HepG2 (cell line): ENCODE measurements at regions not wholly inside any gene's neighbourhood (a gene's known extent, or its start where the extent isn't known, plus 50 kb on each side); places are given as distances from the start of the nearest gene placed in this dataset.

Source experiments
- ATAC-seq: fragments of 200-7000 bp; cut with Tn5 transposase; 3 replicates; pipeline ENCODE4 v1.9.1; 2020; ENCODE audit warnings: mild to moderate bottlenecking, moderate library complexity
- BruUV-seq: library from RNA; stranded (reverse); fragments of 400-500 nt; replicated peaks from 2 replicates; lab custom pipeline; 2021; lab: Mats Ljungman, UMichigan
- CTCF ChIA-PET: fragments of 300-600 bp; formaldehyde crosslinking; extraction: SDS; loops from one replicate; lab custom pipeline; 2021; ENCODE audit warnings: low total read pairs, inconsistent platforms, low intra/inter-chr PET ratio; lab: Yijun Ruan, JAX
- POLR2A ChIA-PET: fragments of 350-600 bp; sonication (Branson Sonifier 250); formaldehyde crosslinking; loops from one replicate; lab custom pipeline; 2020; ENCODE audit warnings: antibody characterized with exemption, inconsistent platforms; lab: Yijun Ruan, JAX
- DNase-seq: peaks from one replicate; pipeline ENCODE4 v3.0.0-alpha.2; 2015; ENCODE audit warnings: low spot score
- FAIRE-seq: peaks from 3 replicates; lab custom pipeline; 2011; peaks lifted over from hg19 to GRCh38; lab: Jason Lieb, UNC
- H2AFZ ChIP-seq: one replicate; pipeline ENCODE4 v1.6.1; 2011; ENCODE audit warnings: low read length, inconsistent platforms
- H3K27ac ChIP-seq: fragments of 300-600 bp; 3 replicates; pipeline ENCODE4 v1.8.0; 2011; ENCODE audit warnings: mixed run types, mild to moderate bottlenecking, mixed read lengths, low read length, inconsistent platforms; ENCODE audit not compliant: insufficient read depth; ENCODE audit errors: extremely low read length
- H3K27me3 ChIP-seq, 2 experiments: fragments of 200-600 bp in 1 of 2; 2 replicates in 1 of 2; 3 replicates in 1 of 2; pipeline versions ENCODE4 v1.6.0 to v1.8.0; 2011; ENCODE audit warnings: low read length in 2 of 2, mild to moderate bottlenecking in 2 of 2, moderate library complexity in 2 of 2, inconsistent platforms in 1 of 2; ENCODE audit not compliant: insufficient read depth in 2 of 2, control insufficient read depth in 1 of 2
- H3K36me3 ChIP-seq, 2 experiments: fragments of 200-600 bp in 1 of 2; replicated peaks in 1 of 2; 2 replicates in 1 of 2; 3 replicates in 1 of 2; pipeline versions ENCODE4 v1.5.1 to v1.8.0; 2011; ENCODE audit warnings: low read length in 2 of 2, inconsistent platforms in 1 of 2; ENCODE audit not compliant: insufficient read depth in 2 of 2, control insufficient read depth in 1 of 2
- H3K4me1 ChIP-seq: 2 replicates; pipeline ENCODE4 v1.5.1; 2012; ENCODE audit warnings: low read length, inconsistent platforms; ENCODE audit not compliant: insufficient read depth
- H3K4me2 ChIP-seq: 2 replicates; pipeline ENCODE4 v1.6.0; 2011; ENCODE audit warnings: low read depth, low read length, inconsistent platforms
- H3K4me3 ChIP-seq, 3 experiments: fragments of 200-600 bp in 1 of 3; sonication (generic), shearing (Covaris generic) in 1 of 3; replicated peaks in 1 of 3; 2 replicates each; pipeline ENCODE4 v1.5.1; 2011 to 2016; ENCODE audit warnings: low read length in 3 of 3, inconsistent platforms in 2 of 3, low read depth in 2 of 3, mild to moderate bottlenecking in 2 of 3, control low read depth in 1 of 3, mixed read lengths in 1 of 3; ENCODE audit not compliant: insufficient read depth in 1 of 3
- H3K79me2 ChIP-seq: one replicate; pipeline ENCODE4 v1.6.1; 2011; ENCODE audit warnings: low read length, inconsistent platforms; ENCODE audit not compliant: insufficient read depth
- H3K9ac ChIP-seq: 2 replicates; pipeline ENCODE4 v1.6.0; 2011; ENCODE audit warnings: mild to moderate bottlenecking, low read depth, low read length, inconsistent platforms; ENCODE audit not compliant: insufficient read depth
- H3K9me3 ChIP-seq: 2 replicates; pipeline ENCODE4 v1.5.1; 2012; ENCODE audit warnings: mild to moderate bottlenecking, low read length
- H4K20me1 ChIP-seq: 2 replicates; pipeline ENCODE4 v1.6.0; 2011; ENCODE audit warnings: inconsistent platforms, mild to moderate bottlenecking, low read length, moderate library complexity; ENCODE audit not compliant: insufficient read depth
- AHR ChIP-seq: IDR thresholded peaks from 2 replicates; pipeline ENCODE4 v1.6.1; 2018; ENCODE audit warnings: missing genetic modification reagents, missing compliant biosample characterization
- ATF1 ChIP-seq: IDR thresholded peaks from 2 replicates; pipeline ENCODE4 v1.6.1; 2016; ENCODE audit warnings: mild to moderate bottlenecking, control low read depth
- CSRNP2 ChIP-seq: sonication (generic); formaldehyde crosslinking; conservative IDR thresholded peaks from 2 replicates; pipeline ENCODE4 v1.8.0; 2022; ENCODE audit warnings: low read depth, missing genetic modification reagents
- ETV6 ChIP-seq: sonication (generic); formaldehyde crosslinking; conservative IDR thresholded peaks from 2 replicates; pipeline ENCODE4 v1.4.0; 2020; ENCODE audit warnings: missing genetic modification reagents
- HNRNPLL ChIP-seq: fragments of 200-400 bp; formaldehyde crosslinking; IDR thresholded peaks from 2 replicates; pipeline ENCODE4 v1.6.1; 2017; ENCODE audit warnings: mild to moderate bottlenecking, low read depth, low read length; ENCODE audit not compliant: poor library complexity, severe bottlenecking
- PRMT3 ChIP-seq: sonication (generic); formaldehyde crosslinking; IDR thresholded peaks from 2 replicates; pipeline ENCODE4 v1.8.1; 2022; ENCODE audit warnings: low read depth, mild to moderate bottlenecking, moderate library complexity, missing genetic modification reagents, borderline replicate concordance
- SIX4 ChIP-seq: sonication (generic); formaldehyde crosslinking; IDR thresholded peaks from 2 replicates; pipeline ENCODE4 v1.4.0; 2020; ENCODE audit warnings: missing genetic modification reagents
- SRSF9 ChIP-seq: fragments of 200-400 bp; formaldehyde crosslinking; IDR thresholded peaks from 2 replicates; pipeline ENCODE4 v1.6.1; 2018; ENCODE audit warnings: borderline replicate concordance, mild to moderate bottlenecking, low read depth, low read length; ENCODE audit not compliant: insufficient read depth, poor library complexity, severe bottlenecking
- ZNF564 ChIP-seq: sonication (generic); formaldehyde crosslinking; IDR thresholded peaks from 2 replicates; pipeline ENCODE4 v1.8.1; 2023; ENCODE audit warnings: mild to moderate bottlenecking, missing genetic modification reagents
- ZNF607 ChIP-seq: sonication (generic); formaldehyde crosslinking; IDR thresholded peaks from 2 replicates; pipeline ENCODE4 v1.5.1; 2020; ENCODE audit warnings: missing genetic modification reagents, mild to moderate bottlenecking, borderline replicate concordance
- WGBS: methylation state at CpG from one replicate; pipeline ENCODE4 v1.1.6; 2017; ENCODE audit warnings: low lambda C conversion rate; 5-methylcytosine and 5-hydroxymethylcytosine counted together
- in situ Hi-C: cut with HindIII; loops from 2 replicates; pipeline ENCODE4 v1.10.0; 2017; ENCODE audit warnings: low pct_unique_long_range_greater_than_20kb; ENCODE audit not compliant: extremely low pct_ligation_motif_present
- intact Hi-C: fragments of 100-400 bp; cut with micrococcal nuclease; formaldehyde crosslinking; loops from one replicate; pipeline ENCODE4 v1.10.0; 2022; ENCODE audit not compliant: unreplicated experiment
- TF ChIP-seq, protein P1 (sequence below): sonication (generic); formaldehyde crosslinking; IDR thresholded peaks from 2 replicates; pipeline ENCODE4 v1.4.0; 2020; ENCODE audit warnings: mild to moderate bottlenecking, missing genetic modification reagents, borderline replicate concordance
- TF ChIP-seq, protein P2 (sequence below): sonication (generic); formaldehyde crosslinking; IDR thresholded peaks from 2 replicates; pipeline ENCODE4 v1.5.0; 2020; ENCODE audit warnings: missing genetic modification reagents

DNA sequence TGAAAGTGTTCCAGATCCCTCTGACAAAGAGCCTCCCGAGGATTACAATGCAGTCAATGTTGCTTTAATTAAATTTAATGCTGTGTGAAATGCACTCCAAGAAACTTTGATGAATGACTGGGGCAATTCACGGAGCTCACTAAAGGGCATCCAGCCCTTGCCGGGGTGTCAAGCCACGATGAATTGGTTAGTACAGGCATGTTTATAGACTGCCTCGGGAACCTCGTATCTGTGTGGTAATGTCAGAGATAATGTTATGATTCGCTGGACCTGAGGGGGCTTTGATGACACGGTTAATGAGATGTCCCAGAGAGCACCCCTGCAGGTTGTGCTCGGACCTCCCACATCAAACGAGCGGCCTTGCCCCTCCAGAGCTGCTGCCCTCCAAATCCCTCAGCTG, 428.8 kb downstream of the NKX6-1 start:
- H3K4me2 ChIP-seq: no peak overlapping the region
- H3K4me3 ChIP-seq: no peak overlapping the region
- 3% methylated on average over 9 of the region's 11 CpGs for WGBS
- H3K4me1 ChIP-seq: no peaks in the 10 kb centered on the region
- in situ Hi-C loops: no loop called here
- H3K36me3 ChIP-seq: no peaks in the 10 kb centered on the region
- POLR2A ChIA-PET: no interaction called here
- no peaks in the 10 kb centered on the region for H3K9me3 ChIP-seq
- DNase-seq (no peak), ATAC-seq (no peak)
- no peaks in the 10 kb centered on the region for H3K79me2 ChIP-seq
- CTCF ChIA-PET: no interaction called here
- no peak overlapping the region for H3K27ac ChIP-seq
- TF ChIP-seq SRSF9 (no peak), AHR (CRISPR knock-in tag) (no peak)
- TF ChIP-seq, protein P1, sequence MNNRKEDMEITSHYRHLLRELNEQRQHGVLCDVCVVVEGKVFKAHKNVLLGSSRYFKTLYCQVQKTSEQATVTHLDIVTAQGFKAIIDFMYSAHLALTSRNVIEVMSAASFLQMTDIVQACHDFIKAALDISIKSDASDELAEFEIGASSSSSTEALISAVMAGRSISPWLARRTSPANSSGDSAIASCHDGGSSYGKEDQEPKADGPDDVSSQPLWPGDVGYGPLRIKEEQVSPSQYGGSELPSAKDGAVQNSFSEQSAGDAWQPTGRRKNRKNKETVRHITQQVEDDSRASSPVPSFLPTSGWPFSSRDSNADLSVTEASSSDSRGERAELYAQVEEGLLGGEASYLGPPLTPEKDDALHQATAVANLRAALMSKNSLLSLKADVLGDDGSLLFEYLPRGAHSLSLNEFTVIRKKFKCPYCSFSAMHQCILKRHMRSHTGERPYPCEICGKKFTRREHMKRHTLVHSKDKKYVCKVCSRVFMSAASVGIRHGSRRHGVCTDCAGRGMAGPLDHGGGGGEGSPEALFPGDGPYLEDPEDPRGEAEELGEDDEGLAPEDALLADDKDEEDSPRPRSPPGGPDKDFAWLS (CRISPR knock-in tag): no peak
- TF ChIP-seq, all 625 proteins: peak for 0
- no TSS peak for BruUV-seq
- H2AFZ ChIP-seq: no peak overlapping the region
- 0 out of 5 replicates have a peak, but pooled peaks cover 0 to 3% of the 10 kb centered on the region in 2 experiments for H3K27me3 ChIP-seq
- no peak for FAIRE-seq
- intact Hi-C loops: no loop called here
- H4K20me1 ChIP-seq: no peaks in the 10 kb centered on the region
- no peak overlapping the region for H3K9ac ChIP-seq

- in situ Hi-C loops: no loop called here
- no peak for ATAC-seq
- ChIA-PET POLR2A (no interaction called here), CTCF (no interaction called here)
- WGBS: 0% methylated on average over 4 of the region's 5 CpGs
- no peak for DNase-seq
- Histone ChIP-seq H2AFZ (no peak overlapping the region), H4K20me1 (no peaks in the 10 kb centered on the region), H3K4me3 (no peak overlapping the region), H3K9ac (no peak overlapping the region), H3K27me3 (no peaks in the 10 kb centered on the region), H3K9me3 (no peaks in the 10 kb centered on the region), H3K79me2 (no peaks in the 10 kb centered on the region), H3K4me1 (no peaks in the 10 kb centered on the region), H3K4me2 (no peak overlapping the region), H3K36me3 (no peaks in the 10 kb centered on the region), H3K27ac (no peak overlapping the region)
- TF ChIP-seq ETV6 (CRISPR knock-in tag) (no peak), PRMT3 (CRISPR knock-in tag) (no peak), ATF1 (CRISPR knock-in tag) (no peak), SIX4 (CRISPR knock-in tag) (no peak), ZNF607 (CRISPR knock-in tag) (no peak), HNRNPLL (no peak), ZNF564 (no peak), CSRNP2 (CRISPR knock-in tag) (no peak)
- TF ChIP-seq, protein P2, sequence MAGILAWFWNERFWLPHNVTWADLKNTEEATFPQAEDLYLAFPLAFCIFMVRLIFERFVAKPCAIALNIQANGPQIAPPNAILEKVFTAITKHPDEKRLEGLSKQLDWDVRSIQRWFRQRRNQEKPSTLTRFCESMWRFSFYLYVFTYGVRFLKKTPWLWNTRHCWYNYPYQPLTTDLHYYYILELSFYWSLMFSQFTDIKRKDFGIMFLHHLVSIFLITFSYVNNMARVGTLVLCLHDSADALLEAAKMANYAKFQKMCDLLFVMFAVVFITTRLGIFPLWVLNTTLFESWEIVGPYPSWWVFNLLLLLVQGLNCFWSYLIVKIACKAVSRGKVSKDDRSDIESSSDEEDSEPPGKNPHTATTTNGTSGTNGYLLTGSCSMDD (CRISPR knock-in tag): no peak
- BruUV-seq: no TSS peak
- FAIRE-seq: no peak
- intact Hi-C loops: no loop called here
Measured at GRCh38 chr4:84063619-84064018, 435.5 kb downstream of the NKX6-1 start.
